Osteoblast (primary cell): ENCODE measurements at regions not wholly inside any gene's neighbourhood (a gene's known extent, or its start where the extent isn't known, plus 50 kb on each side); places are given as distances from the start of the nearest gene placed in this dataset.

ENCODE experiments used
- DNase-seq: peaks from one replicate; pipeline ENCODE4 v3.0.0; 2011; ENCODE audit warnings: low spot score, mixed read lengths; ENCODE audit not compliant: insufficient read length; ENCODE audit errors: missing footprints
- H2AFZ ChIP-seq: 2 replicates; pipeline ENCODE4 v1.6.0; 2011; ENCODE audit warnings: mild to moderate bottlenecking, low read length
- H3K27ac ChIP-seq: 2 replicates; pipeline ENCODE4 v1.5.1; 2011; ENCODE audit warnings: mild to moderate bottlenecking, low read depth, low read length, moderate library complexity
- H3K27me3 ChIP-seq: 2 replicates; pipeline ENCODE4 v1.6.0; 2012; ENCODE audit warnings: mild to moderate bottlenecking, control low read depth, inconsistent platforms, low read length, moderate library complexity; ENCODE audit not compliant: insufficient read depth
- H3K36me3 ChIP-seq: 2 replicates; pipeline ENCODE4 v1.5.1; 2011; ENCODE audit warnings: mild to moderate bottlenecking, low read length, control low read depth, moderate library complexity; ENCODE audit not compliant: insufficient read depth
- H3K4me1 ChIP-seq: 2 replicates; pipeline ENCODE4 v1.5.1; 2011; ENCODE audit warnings: mild to moderate bottlenecking, low read length, control low read depth, moderate library complexity; ENCODE audit not compliant: insufficient read depth
- H3K4me2 ChIP-seq: 2 replicates; pipeline ENCODE4 v1.6.0; 2011; ENCODE audit warnings: mild to moderate bottlenecking, low read length; ENCODE audit not compliant: insufficient read depth
- H3K4me3 ChIP-seq: fragments of 200-600 bp; sonication (generic); 3 replicates; pipeline ENCODE4 v1.5.1; 2012; ENCODE audit warnings: mild to moderate bottlenecking, low read length, inconsistent platforms; ENCODE audit not compliant: insufficient read depth
- H3K79me2 ChIP-seq: 2 replicates; pipeline ENCODE4 v1.6.0; 2012; ENCODE audit warnings: mild to moderate bottlenecking, low read length, control low read depth, inconsistent platforms; ENCODE audit not compliant: insufficient read depth
- H3K9me3 ChIP-seq: 2 replicates; pipeline ENCODE4 v1.5.1; 2011; ENCODE audit warnings: low read depth, low read length, control low read depth
- H4K20me1 ChIP-seq: 2 replicates; pipeline ENCODE4 v1.6.0; 2012; ENCODE audit warnings: mild to moderate bottlenecking, low read length, control low read depth; ENCODE audit not compliant: insufficient read depth
- CTCF ChIP-seq: IDR thresholded peaks from 2 replicates; pipeline ENCODE4 v1.5.1; 2011; ENCODE audit warnings: mild to moderate bottlenecking, low read depth, low read length, moderate library complexity; ENCODE audit errors: extremely low read depth

GRCh38 chr6:131378874-131379273, 194.2 kb upstream of the ARG1 start:
- DNase-seq = no peak
- Histone ChIP-seq H3K4me2 (no peak overlapping the region), H3K79me2 (no peaks in the 10 kb centered on the region), H3K27ac (no peak overlapping the region), H3K4me1 (peaks cover 11% of the 10 kb centered on the region), H3K27me3 (no peaks in the 10 kb centered on the region), H2AFZ (no peak overlapping the region), H3K36me3 (no peaks in the 10 kb centered on the region), H3K4me3 (no peak overlapping the region), H4K20me1 (no peaks in the 10 kb centered on the region), H3K9me3 (no peaks in the 10 kb centered on the region)
- TF ChIP-seq CTCF = no peak

GRCh38 chr6:131379948-131380347, 193.1 kb upstream of the ARG1 start:
- H2AFZ ChIP-seq = no peak overlapping the region
- peak overlapping the region; percentile 17 for H3K27ac ChIP-seq
- H3K27me3 ChIP-seq = no peaks in the 10 kb centered on the region
- H3K9me3 ChIP-seq = no peaks in the 10 kb centered on the region
- no peak for TF ChIP-seq CTCF
- no peaks in the 10 kb centered on the region for H3K36me3 ChIP-seq
- peak; percentile 91 for DNase-seq
- H4K20me1 ChIP-seq = no peaks in the 10 kb centered on the region
- no peak overlapping the region for H3K4me3 ChIP-seq
- peak overlapping the region; percentile 14 for H3K4me2 ChIP-seq
- H3K79me2 ChIP-seq = no peaks in the 10 kb centered on the region
- H3K4me1 ChIP-seq = peaks cover 11% of the 10 kb centered on the region

GRCh38 chr6:131381052-131381708, 191.8 kb upstream of the ARG1 start:
- no peak overlapping the region for H3K4me3 ChIP-seq
- H3K9me3 ChIP-seq = no peaks in the 10 kb centered on the region
- no peaks in the 10 kb centered on the region for H3K36me3 ChIP-seq
- no peak for TF ChIP-seq CTCF
- H3K4me1 ChIP-seq = peaks cover 11% of the 10 kb centered on the region
- no peaks in the 10 kb centered on the region for H4K20me1 ChIP-seq
- H2AFZ ChIP-seq = no peak overlapping the region
- DNase-seq = no peak
- no peak overlapping the region for H3K4me2 ChIP-seq
- no peaks in the 10 kb centered on the region for H3K79me2 ChIP-seq
- no peak overlapping the region for H3K27ac ChIP-seq
- no peaks in the 10 kb centered on the region for H3K27me3 ChIP-seq

GRCh38 chr6:131381709-131382093, 191.3 kb upstream of the ARG1 start:
- no peak overlapping the region for H3K4me2 ChIP-seq
- H3K27me3 ChIP-seq = no peaks in the 10 kb centered on the region
- H3K9me3 ChIP-seq = no peaks in the 10 kb centered on the region
- no peaks in the 10 kb centered on the region for H3K36me3 ChIP-seq
- DNase-seq = no peak
- no peak overlapping the region for H3K27ac ChIP-seq
- H2AFZ ChIP-seq = no peak overlapping the region
- H3K79me2 ChIP-seq = no peaks in the 10 kb centered on the region
- no peak overlapping the region for H3K4me3 ChIP-seq
- TF ChIP-seq CTCF = no peak
- H4K20me1 ChIP-seq = no peaks in the 10 kb centered on the region
- H3K4me1 ChIP-seq = peaks cover 11% of the 10 kb centered on the region
